ENCODE measurements at regions not wholly inside any gene's neighbourhood (a gene's known extent, or its start where the extent isn't known, plus 50 kb on each side); places are given as distances from the start of the nearest gene placed in this dataset.

DNA sequence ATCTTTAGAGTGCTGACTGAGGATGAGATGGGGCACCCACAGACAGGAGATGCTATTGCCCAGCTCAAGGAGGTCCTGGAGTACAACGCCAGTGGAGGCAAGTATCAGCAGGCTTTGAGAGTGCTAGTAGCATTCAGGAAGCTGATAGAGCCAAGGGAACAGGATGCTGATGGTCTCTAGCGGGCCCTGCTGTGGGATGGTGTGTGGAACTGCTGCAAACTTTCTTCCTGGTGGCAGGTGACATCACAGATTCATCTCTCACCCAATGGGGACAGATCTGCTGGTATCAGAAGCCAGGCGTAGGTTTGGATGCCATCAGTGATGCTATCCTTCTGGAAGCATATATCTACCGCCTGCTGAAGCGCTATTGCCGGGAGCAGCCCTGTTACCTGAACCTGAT lies 609.8 kb upstream of the NCAM2 start:
- TF ChIP-seq CTCF (conservative IDR thresholded peaks at IDR 0.05; ENCODE audit: low read length) (no peak), EZH2phosphoT487 (IDR thresholded peaks at IDR 0.05; ENCODE audit: borderline replicate concordance, low read depth, low read length) (no peak)

Data from OCI-LY7 (cell line).